Mucosa of stomach (tissue), 1 donor: ENCODE measurements at regions not wholly inside any gene's neighbourhood (a gene's known extent, or its start where the extent isn't known, plus 50 kb on each side); places are given as distances from the start of the nearest gene placed in this dataset.
"Not testable (repeated sequence)": the region's sequence is repeated elsewhere in the genome, so short reads cannot be mapped to it uniquely, and the experiment has no call there.

Experiments used
- H3K27me3 ChIP-seq: one replicate; pipeline ENCODE4 v1.7.0; 2013; ENCODE audit warnings: mild to moderate bottlenecking, low read length; ENCODE audit not compliant: control insufficient read depth, insufficient read depth
- H3K36me3 ChIP-seq: one replicate; pipeline ENCODE4 v1.7.0; 2013; ENCODE audit warnings: low read length; ENCODE audit not compliant: control insufficient read depth, insufficient read depth
- H3K4me1 ChIP-seq: one replicate; pipeline ENCODE4 v1.7.0; 2013; ENCODE audit warnings: mild to moderate bottlenecking, low read length; ENCODE audit not compliant: control insufficient read depth, insufficient read depth
- H3K4me3 ChIP-seq: one replicate; pipeline ENCODE4 v1.7.0; 2013; ENCODE audit warnings: low read length
- H3K9ac ChIP-seq: one replicate; pipeline ENCODE4 v1.7.0; 2013; ENCODE audit warnings: mild to moderate bottlenecking, low read length, moderate library complexity
- H3K9me3 ChIP-seq: one replicate; pipeline ENCODE4 v1.7.0; 2013; ENCODE audit warnings: mild to moderate bottlenecking, low read length, moderate library complexity; ENCODE audit not compliant: control insufficient read depth
- donor health status: Pancreatic carcinoma.

GRCh38 chr13:60214213-60215055, 50.7 kb upstream of the DIAPH3 start:
- H3K36me3 ChIP-seq = no peaks in the 10 kb centered on the region
- H3K4me1 ChIP-seq = peaks cover 5% of the 10 kb centered on the region
- no peaks in the 10 kb centered on the region for H3K9me3 ChIP-seq
- H3K9ac ChIP-seq = no peak overlapping the region
- no peak overlapping the region for H3K4me3 ChIP-seq
- no peaks in the 10 kb centered on the region for H3K27me3 ChIP-seq

GRCh38 chr13:60220072-60220471, 56.3 kb upstream of the DIAPH3 start:
- H3K9me3 ChIP-seq = no peaks in the 10 kb centered on the region
- no peaks in the 10 kb centered on the region for H3K36me3 ChIP-seq
- no peaks in the 10 kb centered on the region for H3K4me1 ChIP-seq
- H3K27me3 ChIP-seq = no peaks in the 10 kb centered on the region
- H3K9ac ChIP-seq = no peak overlapping the region
- no peak overlapping the region for H3K4me3 ChIP-seq

- H3K27me3 ChIP-seq = no peaks in the 10 kb centered on the region
- H3K9ac ChIP-seq = no peak overlapping the region
- H3K9me3 ChIP-seq = no peaks in the 10 kb centered on the region
- no peaks in the 10 kb centered on the region for H3K4me1 ChIP-seq
- H3K36me3 ChIP-seq = no peaks in the 10 kb centered on the region
- H3K4me3 ChIP-seq = no peak overlapping the region
Measured at GRCh38 chr13:60221581-60221980, 57.9 kb upstream of the DIAPH3 start.

- Histone ChIP-seq H3K36me3 (no peaks in the 10 kb centered on the region), H3K27me3 (no peaks in the 10 kb centered on the region), H3K9ac (no peak overlapping the region), H3K4me1 (no peaks in the 10 kb centered on the region), H3K9me3 (no peaks in the 10 kb centered on the region), H3K4me3 (no peak overlapping the region)
Measured at GRCh38 chr13:60226507-60226906, 62.8 kb upstream of the DIAPH3 start.

- H3K27me3 ChIP-seq = no peaks in the 10 kb centered on the region
- H3K4me1 ChIP-seq = no peaks in the 10 kb centered on the region
- no peaks in the 10 kb centered on the region for H3K9me3 ChIP-seq
- H3K4me3 ChIP-seq = no peak overlapping the region
- H3K9ac ChIP-seq = no peak overlapping the region
- H3K36me3 ChIP-seq = no peaks in the 10 kb centered on the region
Measured at GRCh38 chr13:60227158-60227557, 63.4 kb upstream of the DIAPH3 start.

- Histone ChIP-seq H3K4me1 (no peaks in the 10 kb centered on the region), H3K4me3 (no peak overlapping the region), H3K36me3 (no peaks in the 10 kb centered on the region), H3K9ac (no peak overlapping the region), H3K27me3 (no peaks in the 10 kb centered on the region), H3K9me3 (no peaks in the 10 kb centered on the region)
Measured at GRCh38 chr13:60229708-60230272, 66.1 kb upstream of the DIAPH3 start.

- Histone ChIP-seq H3K36me3 (no peaks in the 10 kb centered on the region), H3K9ac (no peak overlapping the region), H3K27me3 (no peaks in the 10 kb centered on the region), H3K9me3 (no peaks in the 10 kb centered on the region), H3K4me1 (no peaks in the 10 kb centered on the region), H3K4me3 (no peak overlapping the region)
Measured at GRCh38 chr13:60230593-60230992, 66.9 kb upstream of the DIAPH3 start.

GRCh38 chr13:60242043-60242595, 78.4 kb upstream of the DIAPH3 start:
- Histone ChIP-seq H3K4me3 (no peak overlapping the region), H3K9ac (no peak overlapping the region), H3K4me1 (no peaks in the 10 kb centered on the region)

GRCh38 chr13:60244381-60244780, 80.7 kb upstream of the DIAPH3 start:
- Histone ChIP-seq H3K4me1 (no peaks in the 10 kb centered on the region), H3K9me3 (no peaks in the 10 kb centered on the region), H3K27me3 (no peaks in the 10 kb centered on the region), H3K4me3 (no peak overlapping the region), H3K36me3 (no peaks in the 10 kb centered on the region), H3K9ac (no peak overlapping the region)

More at GRCh38 chr13:60242043-60242595, 78.4 kb upstream of the DIAPH3 start:
- H3K36me3 ChIP-seq = no peaks in the 10 kb centered on the region
- H3K9me3 ChIP-seq = no peaks in the 10 kb centered on the region
- no peaks in the 10 kb centered on the region for H3K27me3 ChIP-seq

GRCh38 chr13:60251419-60251818, 87.7 kb upstream of the DIAPH3 start:
- not testable (repeated sequence) for H3K9ac ChIP-seq, H3K4me1 ChIP-seq, H3K27me3 ChIP-seq, H3K36me3 ChIP-seq, H3K4me3 ChIP-seq, H3K9me3 ChIP-seq

GRCh38 chr13:60258349-60258748, 94.6 kb upstream of the DIAPH3 start:
- Histone ChIP-seq H3K27me3 (no peaks in the 10 kb centered on the region), H3K9ac (no peak overlapping the region), H3K4me3 (no peak overlapping the region), H3K36me3 (no peaks in the 10 kb centered on the region), H3K9me3 (no peaks in the 10 kb centered on the region), H3K4me1 (no peaks in the 10 kb centered on the region)

- no peaks in the 10 kb centered on the region for H3K36me3 ChIP-seq
- H3K9me3 ChIP-seq = no peaks in the 10 kb centered on the region
- no peak overlapping the region for H3K9ac ChIP-seq
- no peaks in the 10 kb centered on the region for H3K27me3 ChIP-seq
- no peaks in the 10 kb centered on the region for H3K4me1 ChIP-seq
- H3K4me3 ChIP-seq = no peak overlapping the region
Measured at GRCh38 chr13:60260440-60260839, 96.7 kb upstream of the DIAPH3 start.
